B cell (primary cell): ENCODE measurements at regions not wholly inside any gene's neighbourhood (a gene's known extent, or its start where the extent isn't known, plus 50 kb on each side); places are given as distances from the start of the nearest gene placed in this dataset.

Experiments
- ATAC-seq: fragments of 200-7000 bp; cut with Tn5 transposase; one replicate; pipeline ENCODE4 v1.10.0; 2021; ENCODE audit warnings: low read depth, mild to moderate bottlenecking, moderate number of reproducible peaks, moderate library complexity
- CTCF ChIA-PET: fragments of 350-600 bp; sonication (Branson Sonifier 250); formaldehyde crosslinking; loops from one replicate; lab custom pipeline; 2021; ENCODE audit warnings: antibody characterized with exemption, inconsistent platforms; lab: Charles Lee
- POLR2A ChIA-PET: fragments of 350-600 bp; sonication (Branson Sonifier 250); formaldehyde crosslinking; loops from one replicate; lab custom pipeline; 2021; ENCODE audit warnings: antibody characterized with exemption; lab: Charles Lee
- DNase-seq: peaks from one replicate; pipeline ENCODE4 v3.0.0; 2013
- H2AFZ ChIP-seq: 2 replicates; pipeline ENCODE4 v1.6.1; 2012; ENCODE audit warnings: mild to moderate bottlenecking, low read depth, low read length; ENCODE audit not compliant: insufficient read depth, poor library complexity, severe bottlenecking
- H3K27ac ChIP-seq, 2 donors: 1 replicate in 1 of 2; 2 replicates in 1 of 2; pipeline ENCODE4 v1.5.1; 2012 to 2013; ENCODE audit warnings: low read length in 2 of 2, mild to moderate bottlenecking in 2 of 2, moderate library complexity in 1 of 2
- H3K27me3 ChIP-seq, 4 experiments: fragments of 200-600 bp in 1 of 4; sonication (generic) in 1 of 4; replicated peaks in 1 of 4; 1 replicate in 2 of 4; 2 replicates in 2 of 4; pipeline versions ENCODE4 v1.6.1 to v1.7.0; 2013 to 2016; ENCODE audit warnings: low read length in 3 of 4, mild to moderate bottlenecking in 2 of 4, mixed read lengths in 1 of 4, moderate library complexity in 1 of 4; ENCODE audit not compliant: insufficient read depth in 4 of 4, control insufficient read depth in 3 of 4; ENCODE audit errors: control extremely low read depth in 1 of 4
- H3K36me3 ChIP-seq, 2 experiments: replicated peaks in 1 of 2; 1 replicate in 1 of 2; 2 replicates in 1 of 2; pipeline versions ENCODE4 v1.6.1 to v1.7.1; 2013; ENCODE audit warnings: low read length in 1 of 2; ENCODE audit not compliant: insufficient read depth in 2 of 2, control insufficient read depth in 1 of 2; ENCODE audit errors: control extremely low read depth in 1 of 2, extremely low read depth in 1 of 2
- H3K4me1 ChIP-seq, 2 donors: fragments of 200-600 bp in 1 of 2; sonication (generic) in 1 of 2; 1 replicate in 1 of 2; 2 replicates in 1 of 2; pipeline versions ENCODE4 v1.5.1 to v1.6.1; 2013 to 2017; ENCODE audit warnings: low read length in 2 of 2; ENCODE audit not compliant: control insufficient read depth in 2 of 2, insufficient read depth in 2 of 2
- H3K4me2 ChIP-seq: replicated peaks from 2 replicates; pipeline ENCODE3; 2012; ENCODE audit warnings: mild to moderate bottlenecking, low read depth, low read length; ENCODE audit not compliant: poor library complexity, severe bottlenecking
- H3K4me3 ChIP-seq, 5 experiments: fragments of 200-600 bp in 1 of 5; sonication (generic) in 1 of 5; 1 replicate in 3 of 5; 2 replicates in 2 of 5; pipeline versions ENCODE4 v1.5.1 to v1.7.0; 2011 to 2016; ENCODE audit warnings: low read length in 4 of 5, mild to moderate bottlenecking in 4 of 5, low read depth in 2 of 5, control low read depth in 1 of 5, moderate library complexity in 1 of 5; ENCODE audit not compliant: insufficient read depth in 1 of 5; ENCODE audit errors: control extremely low read depth in 1 of 5, extremely low read depth in 1 of 5
- H3K79me2 ChIP-seq: fragments of 200-600 bp; sonication (generic); one replicate; pipeline ENCODE4 v1.6.0; 2016; ENCODE audit warnings: low read length; ENCODE audit not compliant: control insufficient read depth, insufficient read depth
- H3K9ac ChIP-seq: fragments of 200-600 bp; sonication (generic); 2 replicates; pipeline ENCODE4 v1.6.1; 2017; ENCODE audit warnings: mild to moderate bottlenecking, low read length, moderate library complexity
- H3K9me3 ChIP-seq, 3 donors: one replicate each; pipeline versions ENCODE4 v1.6.1 to v1.7.1; 2013; ENCODE audit warnings: low read length in 2 of 3; ENCODE audit not compliant: control insufficient read depth in 2 of 3, insufficient read depth in 1 of 3; ENCODE audit errors: control extremely low read depth in 1 of 3
- H4K20me1 ChIP-seq: 2 replicates; pipeline ENCODE4 v1.6.0; 2012; ENCODE audit warnings: mild to moderate bottlenecking, low read length; ENCODE audit not compliant: insufficient read depth, control insufficient read depth, poor library complexity, severe bottlenecking
- H3K27ac Mint-ChIP-seq: one replicate; pipeline ENCODE4 v1.8.0; 2021; ENCODE audit warnings: mixed read lengths
- H3K27me3 Mint-ChIP-seq: one replicate; pipeline ENCODE4 v1.8.0; 2021; ENCODE audit warnings: mixed read lengths
- H3K4me1 Mint-ChIP-seq: one replicate; pipeline ENCODE4 v1.8.0; 2021; ENCODE audit warnings: mixed read lengths
- H3K4me3 Mint-ChIP-seq: one replicate; pipeline ENCODE4 v1.8.0; 2021; ENCODE audit warnings: mixed read lengths
- H3K9me3 Mint-ChIP-seq: one replicate; pipeline ENCODE4 v1.8.0; 2022; ENCODE audit warnings: mixed read lengths; ENCODE audit not compliant: insufficient read depth
- CTCF ChIP-seq: fragments of 200-600 bp; IDR thresholded peaks from one replicate; pipeline ENCODE4 v1.8.0; 2022; ENCODE audit warnings: antibody characterized with exemption, mild to moderate bottlenecking
- EZH2 ChIP-seq: IDR thresholded peaks from 2 replicates; pipeline ENCODE4 v1.6.1; 2012; ENCODE audit warnings: borderline replicate concordance, low read depth, mild to moderate bottlenecking, moderate library complexity, low read length; ENCODE audit not compliant: insufficient read depth, poor library complexity, severe bottlenecking
- WGBS: methylation state at CpG from one replicate; pipeline ENCODE4 v1.1.5; 2013; ENCODE audit warnings: missing lambda C conversion rate; ENCODE audit not compliant: insufficient coverage; 5-methylcytosine and 5-hydroxymethylcytosine counted together
- intact Hi-C: fragments of 100-400 bp; cut with micrococcal nuclease; formaldehyde crosslinking; loops from one replicate; pipeline ENCODE4 v1.10.0; 2022

DNA sequence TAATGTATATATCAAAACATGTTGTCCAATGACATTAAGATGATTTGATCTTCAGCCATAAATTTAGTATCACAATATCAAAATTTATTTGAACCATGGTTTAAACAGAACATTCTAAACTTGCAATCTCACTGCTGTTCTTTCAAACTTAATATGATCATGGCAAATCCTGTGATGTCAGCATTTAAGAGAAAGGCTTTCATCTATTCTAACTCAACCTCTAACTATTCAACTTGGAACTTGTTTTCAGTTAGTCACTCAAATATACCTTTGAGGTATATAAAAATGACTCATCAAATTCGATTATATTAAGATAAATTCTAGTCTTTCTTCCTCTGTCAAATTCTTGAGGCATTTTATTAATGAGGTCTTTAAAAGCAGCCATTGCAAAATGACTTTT lies 747.0 kb upstream of the FLRT2 start:
- intact Hi-C loops = no loop called here
- no peak overlapping the region for H3K27ac Mint-ChIP-seq
- H3K36me3 ChIP-seq = no peaks in the 10 kb centered on the region
- H2AFZ ChIP-seq = no peak overlapping the region
- H3K4me2 ChIP-seq = no peak overlapping the region
- H3K9ac ChIP-seq = no peak overlapping the region
- no peak for DNase-seq
- peaks cover 15% of the 10 kb centered on the region for H3K9me3 Mint-ChIP-seq
- H3K27ac ChIP-seq = no peak overlapping the region
- ATAC-seq = no peak
- H4K20me1 ChIP-seq = no peaks in the 10 kb centered on the region
- no CpG with 5 or more reads among the region's 1 CpG for WGBS
- H3K9me3 ChIP-seq = peaks cover 0 to 3% (median 0%) of the 10 kb centered on the region in 3 donors
- H3K79me2 ChIP-seq = no peaks in the 10 kb centered on the region
- TF ChIP-seq EZH2 (no peak), CTCF (no peak)
- no peaks in the 10 kb centered on the region for H3K27me3 ChIP-seq
- POLR2A ChIA-PET = no interaction called here
- no peaks in the 10 kb centered on the region for H3K27me3 Mint-ChIP-seq
- no peak overlapping the region for H3K4me3 ChIP-seq
- CTCF ChIA-PET = no interaction called here
- H3K4me1 Mint-ChIP-seq = no peaks in the 10 kb centered on the region
- H3K4me1 ChIP-seq = no peaks in the 10 kb centered on the region
- H3K4me3 Mint-ChIP-seq = no peak overlapping the region

- Histone ChIP-seq H2AFZ (no peak overlapping the region), H3K4me1 (no peaks in the 10 kb centered on the region), H3K36me3 (no peaks in the 10 kb centered on the region), H3K9ac (no peak overlapping the region), H3K4me2 (no peak overlapping the region), H3K79me2 (no peaks in the 10 kb centered on the region), H3K27ac (no peak overlapping the region), H3K4me3 (no peak overlapping the region), H3K27me3 (no peaks in the 10 kb centered on the region), H4K20me1 (no peaks in the 10 kb centered on the region), H3K9me3 (peaks cover 0 to 3% (median 0%) of the 10 kb centered on the region in 3 donors)
- DNase-seq (no peak), ATAC-seq (no peak)
- intact Hi-C loops = no loop called here
- ChIA-PET CTCF (no interaction called here), POLR2A (no interaction called here)
- H3K27me3 Mint-ChIP-seq = no peaks in the 10 kb centered on the region
- no peaks in the 10 kb centered on the region for H3K4me1 Mint-ChIP-seq
- H3K27ac Mint-ChIP-seq = no peak overlapping the region
- WGBS = 57% methylated on average over 1 of the region's 1 CpG
- H3K4me3 Mint-ChIP-seq = no peak overlapping the region
- peaks cover 15% of the 10 kb centered on the region for H3K9me3 Mint-ChIP-seq
- TF ChIP-seq CTCF = no peak
- TF ChIP-seq EZH2 = no peak
These were observed 746.4 kb upstream of the FLRT2 start for GRCh38 chr14:84783511-84783910.
